H1 (cell line): ENCODE measurements at regions not wholly inside any gene's neighbourhood (a gene's known extent, or its start where the extent isn't known, plus 50 kb on each side); places are given as distances from the start of the nearest gene placed in this dataset.

Experiments
- CTCF ChIA-PET: fragments of 300-600 bp; sonication (Branson Sonifier 250); formaldehyde crosslinking; loops from one replicate; lab custom pipeline; 2021; ENCODE audit not compliant: partially characterized antibody; lab: Charles Lee
- POLR2A ChIA-PET: fragments of 300-600 bp; sonication (Branson Sonifier 250); formaldehyde crosslinking; loops from one replicate; lab custom pipeline; 2021; ENCODE audit warnings: inconsistent platforms; ENCODE audit not compliant: partially characterized antibody; lab: Charles Lee
- DNase-seq, 2 experiments: peaks; one replicate each; pipeline versions ENCODE4 v3.0.0 to v3.0.0-alpha.2; 2010 to 2022; ENCODE audit warnings: low spot score in 2 of 2, low read depth in 1 of 2, mixed read lengths in 1 of 2
- FAIRE-seq: peaks from 2 replicates; lab custom pipeline; 2011; peaks lifted over from hg19 to GRCh38; lab: Jason Lieb, UNC
- H2AFZ ChIP-seq: 2 replicates; pipeline ENCODE4 v1.8.1; 2012; ENCODE audit warnings: low read length, inconsistent platforms
- H2AK5ac ChIP-seq: 2 replicates; pipeline ENCODE4 v1.6.1; 2013; ENCODE audit warnings: low read depth, low read length
- H2BK120ac ChIP-seq: replicated peaks from 2 replicates; pipeline ENCODE3; 2013; ENCODE audit warnings: low read depth, low read length, inconsistent platforms
- H2BK12ac ChIP-seq: 2 replicates; pipeline ENCODE4 v1.6.1; 2013; ENCODE audit warnings: low read depth, low read length
- H2BK15ac ChIP-seq: 2 replicates; pipeline ENCODE4 v1.6.1; 2013; ENCODE audit warnings: low read length
- H2BK20ac ChIP-seq: 2 replicates; pipeline ENCODE4 v1.6.1; 2013; ENCODE audit warnings: low read length
- H2BK5ac ChIP-seq: 2 replicates; pipeline ENCODE4 v1.6.1; 2013; ENCODE audit warnings: low read depth, low read length
- H3K14ac ChIP-seq: 2 replicates; pipeline ENCODE4 v1.6.1; 2013; ENCODE audit warnings: inconsistent platforms; ENCODE audit not compliant: insufficient read length
- H3K18ac ChIP-seq: 2 replicates; pipeline ENCODE4 v1.6.1; 2013; ENCODE audit warnings: low read length; ENCODE audit errors: extremely low read depth
- H3K23ac ChIP-seq: 2 replicates; pipeline ENCODE4 v1.6.1; 2013; ENCODE audit warnings: inconsistent platforms; ENCODE audit not compliant: insufficient read length
- H3K23me2 ChIP-seq: 2 replicates; pipeline ENCODE4 v1.6.1; 2013; ENCODE audit warnings: low read depth, low read length
- H3K27ac ChIP-seq: 2 replicates; pipeline ENCODE4 v1.6.1; 2011; ENCODE audit warnings: low read depth, low read length, inconsistent platforms
- H3K27me3 ChIP-seq, 4 experiments: replicated peaks in 1 of 4; 1 replicate in 1 of 4; 2 replicates in 3 of 4; pipeline versions ENCODE4 v1.6.1 to v1.8.1; 2011 to 2013; ENCODE audit warnings: low read length in 3 of 4, mild to moderate bottlenecking in 3 of 4, inconsistent platforms in 2 of 4, mixed read lengths in 2 of 4, moderate library complexity in 1 of 4; ENCODE audit not compliant: control insufficient read depth in 3 of 4, insufficient read depth in 3 of 4; ENCODE audit errors: extremely low read depth in 1 of 4
- H3K36me3 ChIP-seq, 4 experiments: 2 replicates each; pipeline versions ENCODE4 v1.6.1 to v1.8.1; 2011 to 2013; ENCODE audit warnings: mild to moderate bottlenecking in 4 of 4, low read length in 3 of 4, moderate library complexity in 2 of 4, control low read depth in 1 of 4, inconsistent platforms in 1 of 4; ENCODE audit not compliant: insufficient read depth in 4 of 4, control insufficient read depth in 2 of 4
- H3K4ac ChIP-seq: replicated peaks from 2 replicates; pipeline ENCODE3; 2013; ENCODE audit warnings: low read length, low read depth, mixed read lengths, inconsistent platforms; ENCODE audit not compliant: insufficient read length
- H3K4me1 ChIP-seq, 4 experiments: replicated peaks in 1 of 4; 1 replicate in 1 of 4; 2 replicates in 3 of 4; pipeline versions ENCODE4 v1.6.1 to v1.8.1; 2011 to 2013; ENCODE audit warnings: low read length in 3 of 4, inconsistent platforms in 2 of 4, mixed read lengths in 1 of 4; ENCODE audit not compliant: insufficient read depth in 4 of 4, control insufficient read depth in 3 of 4
- H3K4me2 ChIP-seq, 2 experiments: 2 replicates each; pipeline versions ENCODE4 v1.6.1 to v1.8.1; 2011 to 2013; ENCODE audit warnings: low read depth in 2 of 2, low read length in 2 of 2, control low read depth in 1 of 2, inconsistent platforms in 1 of 2, mild to moderate bottlenecking in 1 of 2; ENCODE audit not compliant: insufficient read depth in 1 of 2
- H3K4me3 ChIP-seq, 4 experiments: fragments of 200-600, 300-600 bp in 1 of 4; sonication (generic), shearing (Covaris generic), sonication (Bioruptor Twin) in 1 of 4; 2 replicates each; pipeline versions ENCODE4 v1.5.1 to v1.8.1; 2011 to 2016; ENCODE audit warnings: low read length in 4 of 4, low read depth in 3 of 4, control low read depth in 2 of 4, inconsistent platforms in 2 of 4, mild to moderate bottlenecking in 2 of 4, mixed read lengths in 1 of 4, moderate library complexity in 1 of 4; ENCODE audit not compliant: insufficient read depth in 2 of 4; ENCODE audit errors: extremely low read depth in 1 of 4
- H3K56ac ChIP-seq: replicated peaks from 2 replicates; pipeline ENCODE3; 2013; ENCODE audit warnings: low read depth, mild to moderate bottlenecking, mixed read lengths, low read length, inconsistent platforms; ENCODE audit not compliant: insufficient read length
- H3K79me1 ChIP-seq: 2 replicates; pipeline ENCODE4 v1.6.1; 2013; ENCODE audit warnings: low read depth, low read length, control low read depth
- H3K79me2 ChIP-seq, 2 experiments: 2 replicates each; pipeline versions ENCODE4 v1.6.1 to v1.8.1; 2012 to 2013; ENCODE audit warnings: low read length in 2 of 2, mild to moderate bottlenecking in 2 of 2, inconsistent platforms in 1 of 2; ENCODE audit not compliant: insufficient read depth in 2 of 2, control insufficient read depth in 1 of 2
- H3K9ac ChIP-seq, 4 experiments: replicated peaks in 1 of 4; 1 replicate in 1 of 4; 2 replicates in 3 of 4; pipeline versions ENCODE4 v1.6.1 to v1.8.1; 2011 to 2013; ENCODE audit warnings: low read depth in 3 of 4, low read length in 3 of 4, control low read depth in 2 of 4, mild to moderate bottlenecking in 2 of 4, moderate library complexity in 2 of 4, inconsistent platforms in 1 of 4; ENCODE audit errors: extremely low read depth in 1 of 4
- H3K9me3 ChIP-seq, 2 experiments: 2 replicates each; pipeline versions ENCODE4 v1.6.1 to v1.8.1; 2012 to 2013; ENCODE audit warnings: mild to moderate bottlenecking in 2 of 2, moderate library complexity in 2 of 2, control low read depth in 1 of 2, inconsistent platforms in 1 of 2, low read depth in 1 of 2, low read length in 1 of 2, mixed read lengths in 1 of 2; ENCODE audit not compliant: insufficient read depth in 2 of 2
- H4K20me1 ChIP-seq, 2 experiments: replicated peaks in 1 of 2; 2 replicates each; pipeline versions ENCODE3 to v1.8.1; 2011 to 2013; ENCODE audit warnings: inconsistent platforms in 2 of 2, low read length in 2 of 2, mild to moderate bottlenecking in 1 of 2; ENCODE audit not compliant: insufficient read depth in 2 of 2, control insufficient read depth in 1 of 2
- H4K5ac ChIP-seq: 2 replicates; pipeline ENCODE4 v1.6.1; 2013; ENCODE audit warnings: low read length, low read depth, mixed read lengths, inconsistent platforms; ENCODE audit not compliant: insufficient read length
- H4K8ac ChIP-seq: 2 replicates; pipeline ENCODE4 v1.8.0; 2013; ENCODE audit warnings: mild to moderate bottlenecking, moderate library complexity, low read length, inconsistent platforms; ENCODE audit not compliant: insufficient read depth; ENCODE audit errors: extremely low read depth
- H4K91ac ChIP-seq: replicated peaks from 2 replicates; pipeline ENCODE3; 2013; ENCODE audit warnings: low read length, mixed read lengths, inconsistent platforms; ENCODE audit not compliant: insufficient read length
- CBX5 ChIP-seq: fragments of 300-800, 300-1000 bp; sonication (generic); IDR thresholded peaks from 2 replicates; pipeline ENCODE4 v1.7.1; 2016; ENCODE audit warnings: antibody characterized with exemption, low read length, low read depth
- CBX8 ChIP-seq: fragments of 300-800, 300-1000 bp; sonication (generic); IDR thresholded peaks from 2 replicates; pipeline ENCODE4 v1.7.1; 2016; ENCODE audit warnings: low read depth, low read length, borderline replicate concordance
- CEBPB ChIP-seq: IDR thresholded peaks from 2 replicates; pipeline ENCODE4 v1.6.1; 2012; ENCODE audit warnings: low read depth, low read length
- EGR1 ChIP-seq: IDR thresholded peaks from 2 replicates; pipeline ENCODE4 v1.6.1; 2011; ENCODE audit warnings: low read depth, low read length, borderline replicate concordance
- GABPA ChIP-seq: IDR thresholded peaks from 2 replicates; pipeline ENCODE4 v1.6.1; 2011; ENCODE audit warnings: mild to moderate bottlenecking, low read length, moderate library complexity, borderline replicate concordance; ENCODE audit not compliant: insufficient read depth
- KDM1A ChIP-seq: fragments of 200-600, 300-600 bp; sonication (generic); IDR thresholded peaks from 2 replicates; pipeline ENCODE4 v1.7.1; 2016; ENCODE audit warnings: mild to moderate bottlenecking, low read length, borderline replicate concordance
- NANOG ChIP-seq: IDR thresholded peaks from 2 replicates; pipeline ENCODE4 v1.6.1; 2011; ENCODE audit warnings: low read length, low read depth, mild to moderate bottlenecking, inconsistent platforms; ENCODE audit not compliant: insufficient read depth, poor library complexity, severe bottlenecking
- NRF1 ChIP-seq: IDR thresholded peaks from 2 replicates; pipeline ENCODE4 v1.6.1; 2011; ENCODE audit warnings: mild to moderate bottlenecking, low read depth, low read length, improper control_type of control experiment
- POLR2A ChIP-seq, 2 experiments: IDR thresholded peaks; 1 replicate in 1 of 2; 2 replicates in 1 of 2; pipeline ENCODE4 v1.6.1; 2011; ENCODE audit warnings: low read depth in 2 of 2, low read length in 2 of 2, mild to moderate bottlenecking in 2 of 2; ENCODE audit errors: control extremely low read depth in 1 of 2
- RBBP5 ChIP-seq: IDR thresholded peaks from 2 replicates; pipeline ENCODE4 v1.7.1; 2012; ENCODE audit warnings: low read depth, mild to moderate bottlenecking, inconsistent platforms, low read length, moderate library complexity, borderline replicate concordance
- SIN3A ChIP-seq, 2 experiments: IDR thresholded peaks in 1 of 2; conservative IDR thresholded peaks in 1 of 2; 2 replicates each; pipeline ENCODE4 v1.6.1; 2011 to 2012; ENCODE audit warnings: low read length in 2 of 2, improper control_type of control experiment in 1 of 2, low read depth in 1 of 2, mild to moderate bottlenecking in 1 of 2
- SIX5 ChIP-seq: IDR thresholded peaks from 2 replicates; pipeline ENCODE4 v1.6.1; 2011; ENCODE audit warnings: mild to moderate bottlenecking, low read depth, low read length
- WGBS, 2 experiments: shearing (Covaris generic) in 1 of 2; methylation state at CpG; one replicate each; pipeline versions ENCODE4 v1.1.6 to v1.1.7; 2013 to 2015; ENCODE audit warnings: low lambda C conversion rate in 2 of 2, mixed read lengths in 2 of 2, inconsistent platforms in 1 of 2, low coverage in 1 of 2, missing lambda C conversion rate in 1 of 2; ENCODE audit not compliant: insufficient replicate concordance in 2 of 2, insufficient coverage in 1 of 2, insufficient read length in 1 of 2; ENCODE audit errors: extremely low coverage in 1 of 2, missing lambda C conversion rate in 1 of 2; 5-methylcytosine and 5-hydroxymethylcytosine counted together
- TF ChIP-seq, protein P1 (sequence below): IDR thresholded peaks from 2 replicates; pipeline ENCODE4 v1.6.1; 2011; ENCODE audit warnings: low read depth, mild to moderate bottlenecking, low read length; ENCODE audit not compliant: insufficient read depth
- TF ChIP-seq, protein P2 (sequence below): IDR thresholded peaks from 2 replicates; pipeline ENCODE4 v1.6.1; 2012; ENCODE audit warnings: inconsistent platforms

DNA sequence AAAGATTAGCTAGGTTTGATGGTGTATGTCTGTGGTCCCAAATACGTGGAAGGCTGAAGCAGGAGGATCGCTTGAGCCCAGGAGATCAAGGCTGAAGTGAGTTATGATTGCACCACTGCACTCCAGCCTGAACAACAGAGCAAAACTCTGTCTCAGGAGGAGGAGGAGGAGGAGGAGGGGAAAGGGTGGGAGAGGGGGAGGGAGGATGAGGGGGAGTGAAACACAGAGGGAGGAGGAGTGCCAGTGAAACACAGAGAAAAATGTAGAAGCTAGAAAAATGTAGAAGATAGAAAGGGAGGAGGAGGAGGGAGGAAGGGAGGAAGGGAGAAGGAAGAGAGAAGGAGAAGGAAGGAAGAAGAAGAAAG lies 387.5 kb downstream of the MTX2 start:
- Histone ChIP-seq H3K23me2 (no peaks in the 10 kb centered on the region), H2BK5ac (no peak overlapping the region), H3K36me3 (no peaks in the 10 kb centered on the region), H2BK12ac (no peak overlapping the region), H3K27me3 (no peaks in the 10 kb centered on the region; a peak in 2 of 7 replicates), H3K14ac (no peak overlapping the region), H3K79me1 (no peaks in the 10 kb centered on the region), H3K56ac (no peak overlapping the region), H3K4ac (no peak overlapping the region), H2BK20ac (no peak overlapping the region), H4K20me1 (no peaks in the 10 kb centered on the region), H3K23ac (no peak overlapping the region), H4K5ac (no peak overlapping the region), H2AK5ac (no peak overlapping the region), H3K9me3 (no peaks in the 10 kb centered on the region), H3K79me2 (no peaks in the 10 kb centered on the region), H2BK120ac (no peak overlapping the region), H3K4me2 (no peak overlapping the region), H3K9ac (no peak overlapping the region), H2BK15ac (no peak overlapping the region), H2AFZ (no peak overlapping the region), H4K8ac (no peak overlapping the region), H4K91ac (no peak overlapping the region), H3K4me1 (no peaks in the 10 kb centered on the region; a peak in 1 of 7 replicates), H3K18ac (no peak overlapping the region), H3K27ac (no peak overlapping the region), H3K4me3 (no peak overlapping the region)
- 81% methylated on average over 2 of the region's 2 CpGs; no CpG with 5 or more reads in 1 of the 2 experiments for WGBS, 2 experiments
- DNase-seq (no peak), FAIRE-seq (no peak)
- CTCF ChIA-PET: interaction anchor here (7.1 kb wide), 1 partner anchor 8 kb away, joined by 123 read pairs; no protein-coding TSS in a partner anchor
- POLR2A ChIA-PET: no interaction called here
- TF ChIP-seq, protein P1, sequence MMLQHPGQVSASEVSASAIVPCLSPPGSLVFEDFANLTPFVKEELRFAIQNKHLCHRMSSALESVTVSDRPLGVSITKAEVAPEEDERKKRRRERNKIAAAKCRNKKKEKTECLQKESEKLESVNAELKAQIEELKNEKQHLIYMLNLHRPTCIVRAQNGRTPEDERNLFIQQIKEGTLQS: no peak
- TF ChIP-seq EGR1: no peak
- no peak for TF ChIP-seq NRF1
- no peak for TF ChIP-seq SIN3A (conservative IDR thresholded peaks at IDR 0.05 in 1 of 2, IDR thresholded peaks at IDR 0.05 in 1 of 2; ENCODE audit: low read depth in 1 of 2, low read length in 2 of 2)
- TF ChIP-seq POLR2A (IDR thresholded peaks at IDR 0.05; ENCODE audit: control extremely low read depth in 1 of 2, low read depth in 2 of 2, low read length in 2 of 2): no peak
- no peak for TF ChIP-seq CEBPB
- TF ChIP-seq, protein P2, sequence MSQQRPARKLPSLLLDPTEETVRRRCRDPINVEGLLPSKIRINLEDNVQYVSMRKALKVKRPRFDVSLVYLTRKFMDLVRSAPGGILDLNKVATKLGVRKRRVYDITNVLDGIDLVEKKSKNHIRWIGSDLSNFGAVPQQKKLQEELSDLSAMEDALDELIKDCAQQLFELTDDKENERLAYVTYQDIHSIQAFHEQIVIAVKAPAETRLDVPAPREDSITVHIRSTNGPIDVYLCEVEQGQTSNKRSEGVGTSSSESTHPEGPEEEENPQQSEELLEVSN: no peak
- TF ChIP-seq CBX5: no peak
- no peak for TF ChIP-seq KDM1A
- TF ChIP-seq GABPA: no peak
- TF ChIP-seq RBBP5: no peak
- TF ChIP-seq SIX5: no peak
- TF ChIP-seq CBX8: no peak
- TF ChIP-seq NANOG: no peak
